Islet precursor cell (in vitro differentiated cells): ENCODE measurements at regions not wholly inside any gene's neighbourhood (a gene's known extent, or its start where the extent isn't known, plus 50 kb on each side); places are given as distances from the start of the nearest gene placed in this dataset.
A peak's percentile ranks its signal among the peaks of the same experiment; 100 is the strongest.

Experiments
- DNase-seq: peaks from one replicate; pipeline ENCODE4 v3.0.0-alpha.2; 2018

GRCh38 chr22:27655582-27656185 is 145.9 kb downstream of the MN1 start:
- no peak for DNase-seq

DNA sequence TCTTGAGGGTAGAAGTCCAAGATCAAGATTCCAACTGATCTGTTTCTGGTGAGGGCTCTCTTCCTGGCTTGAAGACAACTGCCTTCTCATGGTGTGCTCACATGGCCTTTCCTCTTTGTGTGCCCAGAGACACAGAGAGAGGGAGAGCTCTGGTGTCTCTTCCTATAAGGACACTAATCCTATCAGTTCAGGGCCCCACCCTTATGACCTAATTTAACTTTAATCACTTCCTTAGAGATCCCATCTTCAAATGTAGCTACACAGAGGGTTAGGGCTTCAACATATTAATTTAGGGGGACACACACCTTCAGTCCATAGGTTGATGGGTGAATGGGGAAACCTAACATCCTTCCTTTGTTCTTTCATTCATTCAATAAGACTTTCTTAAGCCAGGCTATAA is 144.6 kb downstream of the MN1 start:
- DNase-seq: no peak

DNA sequence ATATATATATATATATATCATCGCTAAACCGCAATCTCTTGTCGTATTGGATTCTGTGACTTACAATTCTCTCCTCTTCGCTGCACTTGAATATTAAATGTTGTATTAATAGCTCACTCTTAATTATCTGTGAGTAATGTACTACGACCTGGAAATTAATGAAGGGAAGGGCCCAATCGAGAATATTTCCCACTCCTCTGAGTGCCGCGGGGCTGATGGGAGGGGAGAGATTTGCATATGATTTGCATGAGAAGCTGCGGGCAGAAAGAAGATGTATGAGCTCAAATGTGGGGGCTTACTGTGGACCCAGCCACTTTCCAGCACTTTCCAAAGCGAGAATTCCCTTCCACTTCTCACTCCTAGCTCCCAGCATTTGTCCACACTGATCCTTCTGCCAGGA is 141.2 kb downstream of the MN1 start:
- DNase-seq: no peak

GRCh38 chr22:27662359-27663301 is 138.9 kb downstream of the MN1 start:
- no peak for DNase-seq

DNA sequence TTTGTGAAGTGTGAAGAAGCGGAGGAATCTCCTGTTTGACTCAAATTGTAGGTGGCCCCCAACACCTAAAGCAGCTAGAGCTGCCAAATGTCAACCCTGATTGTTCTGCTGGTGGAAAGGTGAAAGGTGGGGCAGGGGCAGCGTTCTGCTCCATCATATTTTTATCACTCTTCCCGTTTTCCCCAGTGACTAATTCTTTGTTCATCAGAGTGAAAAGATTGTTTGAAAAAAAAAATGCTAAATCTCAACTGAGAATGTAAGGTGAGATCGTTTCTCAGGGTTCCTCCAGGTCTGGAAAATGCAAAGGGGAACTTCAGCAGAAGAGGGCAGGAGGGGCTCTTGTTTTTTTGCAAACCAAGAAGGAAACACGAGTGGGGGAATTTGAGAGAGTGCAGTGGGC is 137.7 kb downstream of the MN1 start:
- DNase-seq: no peak

- no peak for DNase-seq
Observed at GRCh38 chr22:27666272-27666997, 135.1 kb downstream of the MN1 start.

DNA sequence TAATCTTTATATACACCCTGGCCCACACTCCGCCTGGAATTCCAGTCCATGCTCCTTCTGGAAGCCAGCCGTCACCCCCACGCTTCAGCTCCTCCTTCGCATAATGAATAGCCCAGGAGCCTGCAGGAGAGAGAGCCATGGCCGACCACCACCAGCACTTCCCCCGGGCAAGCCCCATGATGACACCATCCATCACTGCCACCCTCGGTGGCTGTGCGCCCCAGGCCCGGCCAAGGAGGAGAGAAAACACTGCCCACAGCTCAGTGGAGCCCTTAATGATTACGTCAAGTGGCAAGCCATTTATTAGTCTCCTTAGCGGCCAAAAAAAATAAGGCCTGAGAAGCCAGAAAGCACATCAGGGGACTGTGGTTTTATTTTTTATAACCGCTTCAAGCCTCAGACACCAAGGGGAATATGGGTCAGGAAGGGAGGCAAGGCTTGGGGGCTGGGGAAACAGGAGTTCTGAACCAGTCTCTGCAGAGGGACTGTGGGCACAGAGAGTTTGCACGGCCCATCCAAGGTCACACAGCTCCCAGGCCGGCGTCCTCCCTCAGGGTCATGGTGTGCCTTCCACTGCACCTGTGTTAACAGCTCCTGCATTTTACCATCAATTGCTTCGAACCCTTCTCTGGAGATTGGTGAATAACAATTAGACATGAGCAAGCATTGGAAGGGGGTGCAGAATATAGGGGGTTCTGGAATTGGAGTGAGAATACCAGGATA is 134.3 kb downstream of the MN1 start:
- DNase-seq: peak; percentile 80

GRCh38 chr22:27668828-27669797 is 132.4 kb downstream of the MN1 start:
- DNase-seq: peak; percentile 89

GRCh38 chr22:27669798-27670599 is 131.6 kb downstream of the MN1 start:
- peak; percentile 66 for DNase-seq

- peak; percentile 97 for DNase-seq
Observed at GRCh38 chr22:27670701-27671412, 130.7 kb downstream of the MN1 start.

- DNase-seq: no peak
Observed at GRCh38 chr22:27671413-27671935, 130.1 kb downstream of the MN1 start.

DNA sequence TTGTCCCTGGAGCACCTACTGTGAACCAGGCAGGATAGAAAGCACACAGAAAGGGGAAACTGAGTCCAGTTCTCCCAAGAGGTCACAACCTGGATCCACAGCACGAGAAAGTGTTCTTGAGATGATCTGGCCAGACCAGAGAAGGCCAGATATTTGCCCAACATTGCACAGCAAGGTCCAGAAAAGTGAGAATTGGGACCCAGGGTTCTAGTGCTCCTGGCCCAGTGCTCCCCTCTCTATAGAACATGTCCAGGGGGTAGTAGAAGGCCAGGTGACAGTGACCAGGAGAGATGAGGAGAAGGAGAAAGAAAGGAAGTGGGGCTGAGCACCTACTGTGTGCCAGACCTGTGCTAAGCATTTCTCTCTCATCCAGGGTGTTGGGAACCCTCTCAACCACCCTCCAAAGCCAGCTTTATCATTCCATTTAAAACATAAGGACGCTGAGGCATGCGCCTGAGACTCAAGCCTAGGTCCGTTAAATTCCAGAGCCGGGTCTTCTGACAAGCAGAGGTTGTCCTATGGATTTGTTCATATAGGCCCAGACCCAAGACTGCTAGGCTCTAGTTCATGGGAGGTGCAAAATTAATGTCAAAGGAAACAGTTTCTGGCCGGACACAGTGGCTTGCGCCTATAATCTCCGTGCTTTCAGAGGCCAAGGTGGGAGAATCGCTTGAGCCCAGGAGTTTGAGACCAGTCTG is 128.7 kb downstream of the MN1 start:
- DNase-seq: no peak

- DNase-seq: no peak
Observed at GRCh38 chr22:27673839-27674238, 127.7 kb downstream of the MN1 start.

GRCh38 chr22:27674261-27674923 is 127.2 kb downstream of the MN1 start:
- no peak for DNase-seq

- DNase-seq: no peak
Observed at GRCh38 chr22:27676545-27677213, 124.9 kb downstream of the MN1 start.

DNA sequence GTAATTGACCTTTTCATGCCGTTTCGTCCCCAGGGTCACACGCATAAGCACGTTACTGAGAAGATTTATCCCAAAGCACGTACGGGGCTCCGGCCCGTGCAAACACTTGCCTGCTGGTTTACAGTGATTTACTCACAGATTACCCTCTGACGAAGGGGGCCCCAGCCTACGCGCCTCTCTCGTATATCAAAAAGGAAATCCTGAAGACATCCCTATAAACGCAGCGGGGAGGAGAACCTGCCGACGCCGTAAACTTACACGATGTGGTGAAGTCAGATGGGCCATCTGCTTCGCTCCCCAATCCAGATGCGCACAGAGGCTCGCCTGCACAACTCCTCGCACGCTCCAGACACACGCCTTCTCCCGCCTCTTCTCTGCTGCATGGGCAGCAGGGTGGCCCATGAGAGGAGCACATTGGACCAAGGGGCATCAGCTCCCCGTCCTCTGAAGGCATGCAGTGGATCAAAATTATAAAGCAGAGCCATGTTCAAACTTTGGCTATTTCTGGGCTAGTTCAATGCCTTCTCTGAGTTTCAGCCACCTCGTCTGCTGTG is 123.6 kb downstream of the MN1 start:
- DNase-seq: no peak

DNA sequence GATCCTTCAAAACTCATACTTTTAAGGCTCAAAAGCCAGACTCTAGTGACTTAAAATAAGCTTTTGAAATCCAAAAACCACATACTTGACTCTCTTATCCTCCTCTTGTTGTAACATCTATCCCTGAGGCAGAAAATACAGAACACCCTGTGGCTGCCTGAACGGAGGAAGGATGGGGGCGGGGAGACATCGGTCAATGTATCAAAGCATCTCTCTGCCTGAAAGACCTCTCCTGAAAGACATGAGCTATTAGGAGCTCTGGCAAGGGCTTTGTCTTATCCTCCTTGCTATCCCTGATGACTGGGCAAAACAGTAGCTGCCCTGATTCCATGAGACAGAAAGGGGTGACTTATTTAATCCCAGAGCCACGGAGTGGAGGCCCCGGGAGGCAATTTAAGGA is 122.4 kb downstream of the MN1 start:
- DNase-seq: no peak
